Left cardiac atrium (tissue), 4 donors: ENCODE measurements at regions not wholly inside any gene's neighbourhood (a gene's known extent, or its start where the extent isn't known, plus 50 kb on each side); places are given as distances from the start of the nearest gene placed in this dataset.

Experiments used
- ATAC-seq, 2 donors: fragments of 200-7000 bp; cut with Tn5 transposase; one replicate each; pipeline ENCODE4 v1.9.1; 2020; ENCODE audit warnings: mild to moderate bottlenecking in 2 of 2, moderate library complexity in 2 of 2
- DNase-seq: peaks from one replicate; pipeline ENCODE4 v3.0.0-alpha.2; 2020
- intact Hi-C, 2 donors: fragments of 100-400 bp; cut with DNase I; formaldehyde crosslinking; loops; one replicate each; pipeline versions ENCODE4 v1.14.1 to v1.15.1; 2022 to 2023
- donor health status: DM: no; HTN: yes; CAD: no.
- donor health status: DM: no; HTN: yes; CAD: no; lungs with severe emphysema.
- donor health status: DM: yes; HTN: yes; CAD: no.
- donor health status: Dilated cardiomyopathy.

- ATAC-seq: no peak
- intact Hi-C loops: no loop called here
Measured at GRCh38 chr10:22875581-22875980, 52.3 kb upstream of the ARMC3 start.

GRCh38 chr10:22874189-22874854, 53.5 kb upstream of the ARMC3 start:
- DNase-seq (no peak), ATAC-seq (no peak)
- intact Hi-C loops: no loop called here

More at GRCh38 chr10:22875581-22875980, 52.3 kb upstream of the ARMC3 start:
- no peak for DNase-seq

GRCh38 chr10:22856444-22857074, 71.3 kb upstream of the ARMC3 start:
- intact Hi-C loops: no loop called here
- DNase-seq (no peak), ATAC-seq (no peak)

GRCh38 chr10:22854935-22855421, 72.9 kb upstream of the ARMC3 start:
- intact Hi-C loops: no loop called here
- DNase-seq: no peak
- ATAC-seq: peak; percentile 89 to 91

GRCh38 chr10:22853906-22854447, 73.9 kb upstream of the ARMC3 start:
- intact Hi-C loops: no loop called here
- DNase-seq (no peak), ATAC-seq (no peak)

GRCh38 chr10:22852712-22853353, 75.0 kb upstream of the ARMC3 start:
- intact Hi-C loops: no loop called here
- ATAC-seq: no peak
- DNase-seq: no peak

GRCh38 chr10:22851865-22852239, 76.0 kb upstream of the ARMC3 start:
- no peak for DNase-seq
- intact Hi-C loops: no loop called here
- no peak for ATAC-seq

- intact Hi-C loops: no loop called here
- no peak for ATAC-seq
Measured at GRCh38 chr10:22850541-22850940, 77.3 kb upstream of the ARMC3 start.

GRCh38 chr10:22849077-22849805, 78.6 kb upstream of the ARMC3 start:
- intact Hi-C loops: no loop called here
- ATAC-seq: peak; percentile 98

More at GRCh38 chr10:22850541-22850940, 77.3 kb upstream of the ARMC3 start:
- DNase-seq: no peak

GRCh38 chr10:22848509-22848908, 79.3 kb upstream of the ARMC3 start:
- intact Hi-C loops: no loop called here
- ATAC-seq (no peak), DNase-seq (no peak)

More at GRCh38 chr10:22849077-22849805, 78.6 kb upstream of the ARMC3 start:
- DNase-seq: peak; percentile 93

- no peak for DNase-seq
- no peak for ATAC-seq
- intact Hi-C loops: no loop called here
Measured at GRCh38 chr10:22846294-22846693, 81.6 kb upstream of the ARMC3 start.

GRCh38 chr10:22839639-22840038, 88.2 kb upstream of the ARMC3 start:
- intact Hi-C loops: no loop called here
- no peak for ATAC-seq
- DNase-seq: no peak

- ATAC-seq (no peak), DNase-seq (no peak)
- intact Hi-C loops: no loop called here
Measured at GRCh38 chr10:22837771-22838170, 90.1 kb upstream of the ARMC3 start.

GRCh38 chr10:22837351-22837750, 90.5 kb upstream of the ARMC3 start:
- intact Hi-C loops: no loop called here
- no peak for DNase-seq
- no peak for ATAC-seq

GRCh38 chr10:22834471-22834870, 93.4 kb upstream of the ARMC3 start:
- DNase-seq: no peak
- intact Hi-C loops: no loop called here
- ATAC-seq: no peak

GRCh38 chr10:22833781-22834180, 94.1 kb upstream of the ARMC3 start:
- DNase-seq (no peak), ATAC-seq (no peak)
- intact Hi-C loops: no loop called here

GRCh38 chr10:22833353-22833752, 94.5 kb upstream of the ARMC3 start:
- ATAC-seq: no peak
- DNase-seq: no peak
- intact Hi-C loops: no loop called here

GRCh38 chr10:22832851-22833250, 95.0 kb upstream of the ARMC3 start:
- ATAC-seq (no peak), DNase-seq (no peak)
- intact Hi-C loops: no loop called here

- ATAC-seq: no peak
- DNase-seq: no peak
- intact Hi-C loops: no loop called here
Measured at GRCh38 chr10:22832066-22832602, 95.7 kb upstream of the ARMC3 start.
